Cardiac fibroblast (primary cell): ENCODE measurements at regions not wholly inside any gene's neighbourhood (a gene's known extent, or its start where the extent isn't known, plus 50 kb on each side); places are given as distances from the start of the nearest gene placed in this dataset.
A peak's percentile ranks its signal among the peaks of the same experiment; 100 is the strongest.

Experiments
- DNase-seq, 2 donors: peaks; one replicate each; pipeline versions ENCODE4 v3.0.0 to v3.0.0-alpha.2; 2010; ENCODE audit warnings: low read depth in 2 of 2
- H3K4me3 ChIP-seq, 2 donors: replicated peaks in 1 of 2; 1 replicate in 1 of 2; 2 replicates in 1 of 2; pipeline ENCODE4 v1.5.1; 2011; ENCODE audit warnings: low read depth in 2 of 2, low read length in 2 of 2, mild to moderate bottlenecking in 2 of 2, moderate library complexity in 1 of 2
- TF ChIP-seq, protein P1 (sequence below): IDR thresholded peaks from one replicate; pipeline ENCODE4 v1.5.1; 2011; ENCODE audit warnings: low read depth, mild to moderate bottlenecking, low read length, inconsistent platforms

DNA sequence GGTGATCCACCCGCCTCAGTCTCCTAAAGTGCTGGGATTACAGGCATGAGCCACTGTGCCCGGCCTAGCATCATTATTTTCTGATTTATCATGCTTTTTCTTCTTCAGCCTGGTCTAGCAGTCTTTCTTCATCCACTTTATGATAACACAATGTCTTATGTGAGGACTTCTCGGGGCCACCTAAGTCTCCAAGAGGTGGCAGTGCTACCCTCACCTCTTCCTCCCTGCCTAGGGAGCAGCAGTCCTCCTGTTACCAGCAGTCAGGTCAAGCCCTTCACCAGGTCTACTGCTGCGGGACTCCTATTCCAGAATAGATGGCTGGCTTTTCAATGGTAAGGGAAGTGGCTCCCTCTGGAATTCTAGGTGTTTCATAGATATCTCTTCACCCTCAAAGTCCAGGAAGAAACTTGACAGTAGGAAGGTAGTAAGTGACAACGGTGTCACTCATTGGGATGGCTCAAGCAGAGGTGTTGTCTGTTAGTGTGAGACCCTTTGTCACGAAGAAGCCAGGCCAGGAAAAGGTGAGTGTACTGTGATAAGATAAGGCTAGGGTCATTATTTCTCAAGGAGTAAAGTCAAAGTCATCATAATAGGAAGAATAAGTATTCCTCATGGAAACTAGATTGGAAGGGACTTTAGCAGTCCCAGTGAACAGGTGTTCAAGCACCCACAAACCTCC is 164.0 kb downstream of the KLF5 start:
- DNase-seq = no peak
- TF ChIP-seq, protein P1, sequence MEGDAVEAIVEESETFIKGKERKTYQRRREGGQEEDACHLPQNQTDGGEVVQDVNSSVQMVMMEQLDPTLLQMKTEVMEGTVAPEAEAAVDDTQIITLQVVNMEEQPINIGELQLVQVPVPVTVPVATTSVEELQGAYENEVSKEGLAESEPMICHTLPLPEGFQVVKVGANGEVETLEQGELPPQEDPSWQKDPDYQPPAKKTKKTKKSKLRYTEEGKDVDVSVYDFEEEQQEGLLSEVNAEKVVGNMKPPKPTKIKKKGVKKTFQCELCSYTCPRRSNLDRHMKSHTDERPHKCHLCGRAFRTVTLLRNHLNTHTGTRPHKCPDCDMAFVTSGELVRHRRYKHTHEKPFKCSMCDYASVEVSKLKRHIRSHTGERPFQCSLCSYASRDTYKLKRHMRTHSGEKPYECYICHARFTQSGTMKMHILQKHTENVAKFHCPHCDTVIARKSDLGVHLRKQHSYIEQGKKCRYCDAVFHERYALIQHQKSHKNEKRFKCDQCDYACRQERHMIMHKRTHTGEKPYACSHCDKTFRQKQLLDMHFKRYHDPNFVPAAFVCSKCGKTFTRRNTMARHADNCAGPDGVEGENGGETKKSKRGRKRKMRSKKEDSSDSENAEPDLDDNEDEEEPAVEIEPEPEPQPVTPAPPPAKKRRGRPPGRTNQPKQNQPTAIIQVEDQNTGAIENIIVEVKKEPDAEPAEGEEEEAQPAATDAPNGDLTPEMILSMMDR = no peak
- no peak overlapping the region for H3K4me3 ChIP-seq

DNA sequence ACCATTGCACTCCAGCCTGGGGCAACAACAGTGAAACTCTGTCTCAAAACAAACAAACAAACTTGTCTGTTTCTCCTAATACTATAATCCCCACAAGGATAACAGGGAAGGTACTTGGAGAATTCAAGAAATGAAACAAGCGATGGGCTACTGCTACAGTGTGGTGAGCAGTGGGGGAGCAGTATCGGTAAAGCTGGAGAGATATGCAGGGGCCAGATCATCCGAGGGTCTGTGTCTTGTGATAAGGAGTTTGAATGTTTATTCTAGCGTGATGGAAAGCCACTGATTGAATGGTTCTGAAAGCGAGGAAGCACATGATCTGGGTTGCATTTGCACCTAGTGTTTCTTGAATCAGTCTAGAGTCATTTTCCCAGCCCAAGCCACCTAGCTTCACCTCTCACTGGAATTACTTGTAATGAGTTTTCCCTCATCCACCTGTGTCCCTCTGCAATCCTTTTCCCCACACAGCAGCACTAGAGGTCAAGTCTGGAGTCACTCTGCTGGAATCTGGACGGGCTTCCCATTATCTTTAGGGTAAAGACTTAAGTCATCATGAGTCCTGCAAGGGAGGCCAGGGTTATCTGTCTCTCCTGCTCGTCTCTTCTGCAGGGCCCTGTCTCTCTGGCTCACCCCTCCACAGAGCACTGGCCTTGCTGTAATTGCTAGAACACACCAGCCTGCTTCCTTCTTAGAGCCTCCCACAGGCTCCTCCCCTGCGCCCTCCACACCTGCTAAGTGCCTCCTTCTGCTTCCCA is 162.3 kb downstream of the KLF5 start:
- TF ChIP-seq, protein P1 = no peak

GRCh38 chr13:73218181-73218580 is 159.4 kb downstream of the KLF5 start:
- no peak for DNase-seq
- TF ChIP-seq, protein P1 = no peak
- H3K4me3 ChIP-seq = no peak overlapping the region

More for the DNA sequence above, 162.3 kb downstream of the KLF5 start:
- DNase-seq = no peak
- H3K4me3 ChIP-seq = no peak overlapping the region

DNA sequence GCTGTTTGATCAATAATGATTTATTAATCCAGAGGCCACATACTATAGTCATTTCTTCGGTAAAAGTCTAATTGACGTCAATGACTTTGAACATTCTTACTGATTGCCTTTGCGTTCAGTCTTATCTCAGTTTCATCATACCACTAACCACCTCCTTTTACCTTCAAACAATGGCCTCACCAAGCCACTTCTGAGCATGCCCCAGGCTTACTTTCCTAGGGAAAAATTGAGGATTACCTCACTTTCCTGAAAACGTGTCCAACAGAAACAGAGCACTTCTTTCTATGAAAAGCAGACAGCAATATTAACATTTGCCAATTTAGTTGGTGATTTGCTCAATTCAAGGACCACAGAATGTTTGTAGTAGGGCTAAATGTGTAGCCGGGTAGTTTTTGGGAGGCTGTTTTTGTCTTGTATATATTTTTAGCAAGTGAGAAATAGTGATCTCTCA is 157.6 kb downstream of the KLF5 start:
- peak in 1 of 2 donors; percentile 18 for DNase-seq
- TF ChIP-seq, protein P1 = no peak

GRCh38 chr13:73215823-73216222 is 157.0 kb downstream of the KLF5 start:
- TF ChIP-seq, protein P1 = no peak
- peak in 1 of 2 donors; percentile 21 for DNase-seq
- no peak overlapping the region for H3K4me3 ChIP-seq

More for the DNA sequence above, 157.6 kb downstream of the KLF5 start:
- H3K4me3 ChIP-seq = no peak overlapping the region

DNA sequence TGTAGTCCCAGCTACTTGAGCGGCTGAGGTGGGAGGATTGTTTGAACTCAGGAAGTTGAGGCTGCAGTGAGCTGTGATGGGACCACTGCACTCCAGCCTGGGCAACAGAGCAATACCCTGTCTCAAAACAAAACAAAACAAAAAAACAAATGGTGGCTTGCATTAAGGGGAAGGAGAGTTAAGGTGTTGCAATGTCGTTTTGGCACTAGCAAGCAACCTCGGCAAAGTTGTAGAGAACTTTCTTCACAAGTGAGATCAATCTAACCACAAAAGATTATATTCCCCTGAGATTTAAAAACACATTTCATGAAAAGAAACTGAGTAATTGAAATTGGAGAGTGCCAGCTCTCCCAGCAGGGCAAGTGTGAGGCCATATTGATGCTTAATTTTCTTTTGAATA is 153.7 kb downstream of the KLF5 start:
- TF ChIP-seq, protein P1 = no peak
- DNase-seq = peak in 1 of 2 donors; percentile 43

More for the DNA sequence above, 153.7 kb downstream of the KLF5 start:
- no peak overlapping the region for H3K4me3 ChIP-seq
